ENCODE measurements at regions not wholly inside any gene's neighbourhood (a gene's known extent, or its start where the extent isn't known, plus 50 kb on each side); places are given as distances from the start of the nearest gene placed in this dataset.
"Not testable (repeated sequence)": the region's sequence is repeated elsewhere in the genome, so short reads cannot be mapped to it uniquely, and the experiment has no call there.

DNA sequence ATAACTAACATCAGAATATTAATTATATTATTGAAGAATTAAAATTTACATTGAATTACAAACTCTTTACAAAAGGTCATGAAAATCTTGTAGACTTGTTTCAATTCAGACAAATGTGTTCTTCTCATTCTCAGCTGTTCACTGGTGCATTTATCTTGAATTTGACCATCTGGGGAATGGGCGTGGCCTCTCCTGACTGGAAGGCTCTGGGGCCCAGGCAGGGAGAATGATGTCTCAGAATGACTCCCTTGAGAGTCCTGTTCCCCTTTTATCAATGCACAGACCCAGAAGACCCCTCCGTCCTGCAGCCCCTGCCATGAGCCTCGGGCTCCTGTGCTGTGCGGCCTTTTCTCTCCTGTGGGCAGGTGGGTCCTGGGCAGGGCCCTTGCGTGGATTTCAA, 242.2 kb upstream of the PRSS1 start:
- not testable (repeated sequence) for H2AFZ ChIP-seq; H3K4me3 Mint-ChIP-seq; H3K36me3 ChIP-seq (ENCODE audit: insufficient read depth); H3F3A ChIP-seq (replicated peaks; ENCODE audit: low read depth); H3K9me2 ChIP-seq (ENCODE audit: insufficient read depth); H3K79me2 ChIP-seq (replicated peaks; ENCODE audit: insufficient read depth); DNase-seq (ENCODE audit: low spot score); H3K9me3 Mint-ChIP-seq; H3K27ac ChIP-seq (ENCODE audit: low read depth); H3K4me3 ChIP-seq; H3K27me3 Mint-ChIP-seq (ENCODE audit: insufficient read depth, low read depth, poor library complexity); H3K4me2 ChIP-seq; H3K36me3 Mint-ChIP-seq (ENCODE audit: low read depth); ATAC-seq; H3K27me3 ChIP-seq (ENCODE audit: insufficient read depth); H4K20me1 ChIP-seq (replicated peaks; ENCODE audit: insufficient read depth); H3K4me1 ChIP-seq (ENCODE audit: insufficient read depth); H3K4me1 Mint-ChIP-seq; H3K27ac Mint-ChIP-seq

DNA sequence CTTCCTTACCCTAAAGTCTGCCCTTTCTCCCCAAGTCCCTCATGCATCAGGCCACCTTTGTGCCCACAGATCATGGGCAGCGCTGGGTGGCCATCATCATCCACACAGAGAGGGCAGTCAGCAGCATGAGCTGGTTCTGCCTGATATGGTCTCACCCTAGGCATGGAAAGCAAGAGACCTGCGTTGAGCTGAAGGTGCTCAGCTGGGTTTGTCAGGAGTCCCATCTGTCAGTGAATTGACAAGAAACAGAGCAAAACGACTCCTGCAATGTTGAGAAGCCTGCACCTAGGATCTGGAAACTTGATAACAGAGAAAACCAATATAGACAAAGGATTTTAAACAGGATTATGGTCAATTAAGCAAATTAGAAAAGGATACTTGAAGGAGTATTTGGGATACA, 242.7 kb upstream of the PRSS1 start:
- H3K4me2 ChIP-seq, result no peak overlapping the region
- DNase-seq (ENCODE audit: low spot score), result no peak
- H3K9me2 ChIP-seq (ENCODE audit: insufficient read depth), result no peaks in the 10 kb centered on the region
- no peak overlapping the region for H3K27ac ChIP-seq (ENCODE audit: low read depth)
- Mint-ChIP-seq H3K36me3 (ENCODE audit: low read depth) (no peaks in the 10 kb centered on the region), H3K27me3 (ENCODE audit: insufficient read depth, low read depth, poor library complexity) (peaks cover 5% of the 10 kb centered on the region), H3K27ac (no peak overlapping the region), H3K9me3 (no peaks in the 10 kb centered on the region), H3K4me1 (peaks cover 3% of the 10 kb centered on the region; the same call in 1 of the 3 replicates), H3K4me3 (no peak overlapping the region)
- H2AFZ ChIP-seq, result no peak overlapping the region
- no peaks in the 10 kb centered on the region for H3F3A ChIP-seq (replicated peaks; ENCODE audit: low read depth)
- H3K4me1 ChIP-seq (ENCODE audit: insufficient read depth), result no peaks in the 10 kb centered on the region
- no peaks in the 10 kb centered on the region for H3K36me3 ChIP-seq (ENCODE audit: insufficient read depth)
- no peak overlapping the region for H3K4me3 ChIP-seq
- no peaks in the 10 kb centered on the region for H3K27me3 ChIP-seq (ENCODE audit: insufficient read depth)
- no peak for ATAC-seq
- H4K20me1 ChIP-seq (replicated peaks; ENCODE audit: insufficient read depth), result no peaks in the 10 kb centered on the region
- no peaks in the 10 kb centered on the region for H3K79me2 ChIP-seq (replicated peaks; ENCODE audit: insufficient read depth)
- TF ChIP-seq STAT1 (IDR thresholded peaks at IDR 0.05; ENCODE audit: unreplicated experiment) (no peak), ZNF114 (CRISPR knock-in tag; IDR thresholded peaks at IDR 0.05) (no peak), NANOG (IDR thresholded peaks at IDR 0.05; ENCODE audit: borderline replicate concordance) (no peak), POLR2AphosphoS5 (IDR thresholded peaks at IDR 0.05; ENCODE audit: low read depth) (no peak), ZNF331 (CRISPR knock-in tag; IDR thresholded peaks at IDR 0.05; ENCODE audit: low read depth) (no peak), CREB1 (CRISPR knock-in tag; IDR thresholded peaks at IDR 0.05; ENCODE audit: low read depth) (no peak), JUNB (IDR thresholded peaks at IDR 0.05; ENCODE audit: unreplicated experiment) (no peak), EZH2 (IDR thresholded peaks at IDR 0.05; ENCODE audit: low read depth, unreplicated experiment) (no peak)
- TF ChIP-seq, protein P1, sequence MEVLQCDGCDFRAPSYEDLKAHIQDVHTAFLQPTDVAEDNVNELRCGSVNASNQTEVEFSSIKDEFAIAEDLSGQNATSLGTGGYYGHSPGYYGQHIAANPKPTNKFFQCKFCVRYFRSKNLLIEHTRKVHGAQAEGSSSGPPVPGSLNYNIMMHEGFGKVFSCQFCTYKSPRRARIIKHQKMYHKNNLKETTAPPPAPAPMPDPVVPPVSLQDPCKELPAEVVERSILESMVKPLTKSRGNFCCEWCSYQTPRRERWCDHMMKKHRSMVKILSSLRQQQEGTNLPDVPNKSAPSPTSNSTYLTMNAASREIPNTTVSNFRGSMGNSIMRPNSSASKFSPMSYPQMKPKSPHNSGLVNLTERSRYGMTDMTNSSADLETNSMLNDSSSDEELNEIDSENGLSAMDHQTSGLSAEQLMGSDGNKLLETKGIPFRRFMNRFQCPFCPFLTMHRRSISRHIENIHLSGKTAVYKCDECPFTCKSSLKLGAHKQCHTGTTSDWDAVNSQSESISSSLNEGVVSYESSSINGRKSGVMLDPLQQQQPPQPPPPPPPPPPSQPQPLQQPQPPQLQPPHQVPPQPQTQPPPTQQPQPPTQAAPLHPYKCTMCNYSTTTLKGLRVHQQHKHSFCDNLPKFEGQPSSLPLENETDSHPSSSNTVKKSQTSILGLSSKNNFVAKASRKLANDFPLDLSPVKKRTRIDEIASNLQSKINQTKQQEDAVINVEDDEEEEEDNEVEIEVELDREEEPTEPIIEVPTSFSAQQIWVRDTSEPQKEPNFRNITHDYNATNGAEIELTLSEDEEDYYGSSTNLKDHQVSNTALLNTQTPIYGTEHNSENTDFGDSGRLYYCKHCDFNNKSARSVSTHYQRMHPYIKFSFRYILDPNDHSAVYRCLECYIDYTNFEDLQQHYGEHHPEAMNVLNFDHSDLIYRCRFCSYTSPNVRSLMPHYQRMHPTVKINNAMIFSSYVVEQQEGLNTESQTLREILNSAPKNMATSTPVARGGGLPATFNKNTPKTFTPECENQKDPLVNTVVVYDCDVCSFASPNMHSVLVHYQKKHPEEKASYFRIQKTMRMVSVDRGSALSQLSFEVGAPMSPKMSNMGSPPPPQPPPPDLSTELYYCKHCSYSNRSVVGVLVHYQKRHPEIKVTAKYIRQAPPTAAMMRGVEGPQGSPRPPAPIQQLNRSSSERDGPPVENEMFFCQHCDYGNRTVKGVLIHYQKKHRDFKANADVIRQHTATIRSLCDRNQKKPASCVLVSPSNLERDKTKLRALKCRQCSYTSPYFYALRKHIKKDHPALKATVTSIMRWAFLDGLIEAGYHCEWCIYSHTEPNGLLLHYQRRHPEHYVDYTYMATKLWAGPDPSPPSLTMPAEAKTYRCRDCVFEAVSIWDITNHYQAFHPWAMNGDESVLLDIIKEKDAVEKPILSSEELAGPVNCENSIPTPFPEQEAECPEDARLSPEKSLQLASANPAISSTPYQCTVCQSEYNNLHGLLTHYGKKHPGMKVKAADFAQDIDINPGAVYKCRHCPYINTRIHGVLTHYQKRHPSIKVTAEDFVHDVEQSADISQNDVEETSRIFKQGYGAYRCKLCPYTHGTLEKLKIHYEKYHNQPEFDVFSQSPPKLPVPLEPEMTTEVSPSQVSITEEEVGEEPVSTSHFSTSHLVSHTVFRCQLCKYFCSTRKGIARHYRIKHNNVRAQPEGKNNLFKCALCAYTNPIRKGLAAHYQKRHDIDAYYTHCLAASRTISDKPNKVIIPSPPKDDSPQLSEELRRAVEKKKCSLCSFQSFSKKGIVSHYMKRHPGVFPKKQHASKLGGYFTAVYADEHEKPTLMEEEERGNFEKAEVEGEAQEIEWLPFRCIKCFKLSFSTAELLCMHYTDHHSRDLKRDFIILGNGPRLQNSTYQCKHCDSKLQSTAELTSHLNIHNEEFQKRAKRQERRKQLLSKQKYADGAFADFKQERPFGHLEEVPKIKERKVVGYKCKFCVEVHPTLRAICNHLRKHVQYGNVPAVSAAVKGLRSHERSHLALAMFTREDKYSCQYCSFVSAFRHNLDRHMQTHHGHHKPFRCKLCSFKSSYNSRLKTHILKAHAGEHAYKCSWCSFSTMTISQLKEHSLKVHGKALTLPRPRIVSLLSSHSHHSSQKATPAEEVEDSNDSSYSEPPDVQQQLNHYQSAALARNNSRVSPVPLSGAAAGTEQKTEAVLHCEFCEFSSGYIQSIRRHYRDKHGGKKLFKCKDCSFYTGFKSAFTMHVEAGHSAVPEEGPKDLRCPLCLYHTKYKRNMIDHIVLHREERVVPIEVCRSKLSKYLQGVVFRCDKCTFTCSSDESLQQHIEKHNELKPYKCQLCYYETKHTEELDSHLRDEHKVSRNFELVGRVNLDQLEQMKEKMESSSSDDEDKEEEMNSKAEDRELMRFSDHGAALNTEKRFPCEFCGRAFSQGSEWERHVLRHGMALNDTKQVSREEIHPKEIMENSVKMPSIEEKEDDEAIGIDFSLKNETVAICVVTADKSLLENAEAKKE (CRISPR knock-in tag; IDR thresholded peaks at IDR 0.05), result no peak
- TF ChIP-seq, protein P2, sequence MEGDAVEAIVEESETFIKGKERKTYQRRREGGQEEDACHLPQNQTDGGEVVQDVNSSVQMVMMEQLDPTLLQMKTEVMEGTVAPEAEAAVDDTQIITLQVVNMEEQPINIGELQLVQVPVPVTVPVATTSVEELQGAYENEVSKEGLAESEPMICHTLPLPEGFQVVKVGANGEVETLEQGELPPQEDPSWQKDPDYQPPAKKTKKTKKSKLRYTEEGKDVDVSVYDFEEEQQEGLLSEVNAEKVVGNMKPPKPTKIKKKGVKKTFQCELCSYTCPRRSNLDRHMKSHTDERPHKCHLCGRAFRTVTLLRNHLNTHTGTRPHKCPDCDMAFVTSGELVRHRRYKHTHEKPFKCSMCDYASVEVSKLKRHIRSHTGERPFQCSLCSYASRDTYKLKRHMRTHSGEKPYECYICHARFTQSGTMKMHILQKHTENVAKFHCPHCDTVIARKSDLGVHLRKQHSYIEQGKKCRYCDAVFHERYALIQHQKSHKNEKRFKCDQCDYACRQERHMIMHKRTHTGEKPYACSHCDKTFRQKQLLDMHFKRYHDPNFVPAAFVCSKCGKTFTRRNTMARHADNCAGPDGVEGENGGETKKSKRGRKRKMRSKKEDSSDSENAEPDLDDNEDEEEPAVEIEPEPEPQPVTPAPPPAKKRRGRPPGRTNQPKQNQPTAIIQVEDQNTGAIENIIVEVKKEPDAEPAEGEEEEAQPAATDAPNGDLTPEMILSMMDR (conservative IDR thresholded peaks at IDR 0.05; ENCODE audit: low read depth in 2 of 2), result no peak
- TF ChIP-seq, protein P3, sequence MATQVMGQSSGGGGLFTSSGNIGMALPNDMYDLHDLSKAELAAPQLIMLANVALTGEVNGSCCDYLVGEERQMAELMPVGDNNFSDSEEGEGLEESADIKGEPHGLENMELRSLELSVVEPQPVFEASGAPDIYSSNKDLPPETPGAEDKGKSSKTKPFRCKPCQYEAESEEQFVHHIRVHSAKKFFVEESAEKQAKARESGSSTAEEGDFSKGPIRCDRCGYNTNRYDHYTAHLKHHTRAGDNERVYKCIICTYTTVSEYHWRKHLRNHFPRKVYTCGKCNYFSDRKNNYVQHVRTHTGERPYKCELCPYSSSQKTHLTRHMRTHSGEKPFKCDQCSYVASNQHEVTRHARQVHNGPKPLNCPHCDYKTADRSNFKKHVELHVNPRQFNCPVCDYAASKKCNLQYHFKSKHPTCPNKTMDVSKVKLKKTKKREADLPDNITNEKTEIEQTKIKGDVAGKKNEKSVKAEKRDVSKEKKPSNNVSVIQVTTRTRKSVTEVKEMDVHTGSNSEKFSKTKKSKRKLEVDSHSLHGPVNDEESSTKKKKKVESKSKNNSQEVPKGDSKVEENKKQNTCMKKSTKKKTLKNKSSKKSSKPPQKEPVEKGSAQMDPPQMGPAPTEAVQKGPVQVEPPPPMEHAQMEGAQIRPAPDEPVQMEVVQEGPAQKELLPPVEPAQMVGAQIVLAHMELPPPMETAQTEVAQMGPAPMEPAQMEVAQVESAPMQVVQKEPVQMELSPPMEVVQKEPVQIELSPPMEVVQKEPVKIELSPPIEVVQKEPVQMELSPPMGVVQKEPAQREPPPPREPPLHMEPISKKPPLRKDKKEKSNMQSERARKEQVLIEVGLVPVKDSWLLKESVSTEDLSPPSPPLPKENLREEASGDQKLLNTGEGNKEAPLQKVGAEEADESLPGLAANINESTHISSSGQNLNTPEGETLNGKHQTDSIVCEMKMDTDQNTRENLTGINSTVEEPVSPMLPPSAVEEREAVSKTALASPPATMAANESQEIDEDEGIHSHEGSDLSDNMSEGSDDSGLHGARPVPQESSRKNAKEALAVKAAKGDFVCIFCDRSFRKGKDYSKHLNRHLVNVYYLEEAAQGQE (IDR thresholded peaks at IDR 0.05; ENCODE audit: unreplicated experiment), result no peak

All from GM23338 (cell line).